ENCODE measurements at regions not wholly inside any gene's neighbourhood (a gene's known extent, or its start where the extent isn't known, plus 50 kb on each side); places are given as distances from the start of the nearest gene placed in this dataset.

DNA sequence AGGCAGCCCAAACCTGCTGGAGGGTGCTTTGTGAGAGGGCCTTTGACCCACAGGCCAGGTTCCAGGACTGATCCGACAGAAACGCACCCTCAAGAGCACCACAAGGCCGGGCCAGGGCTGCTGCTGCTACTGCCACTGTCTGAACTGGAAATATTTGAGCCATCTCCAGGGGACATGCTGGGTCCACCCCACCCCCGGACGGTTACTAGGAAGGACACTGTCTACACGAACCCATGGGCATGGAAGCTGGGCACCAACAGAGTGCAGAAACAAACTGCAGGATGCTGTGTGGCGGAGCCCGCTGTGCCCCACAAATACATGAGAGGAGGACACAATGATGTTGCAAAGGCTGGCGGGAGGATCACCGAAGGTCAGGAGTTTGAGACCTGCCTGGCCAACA, 283.7 kb downstream of the CTTN start:
- Mint-ChIP-seq H3K4me1 (peaks cover 0 to 1% of the 10 kb centered on the region in 2 donors), H3K4me3 (no peak overlapping the region), H3K27ac (no peak overlapping the region), H3K36me3 (no peaks in the 10 kb centered on the region), H3K9me3 (peaks cover 0 to 1% of the 10 kb centered on the region in 2 donors), H3K27me3 (peaks cover 5 to 10% of the 10 kb centered on the region in 2 donors)
- DNase-seq (no peak), ATAC-seq (replicated peaks) (no peak)

DNA sequence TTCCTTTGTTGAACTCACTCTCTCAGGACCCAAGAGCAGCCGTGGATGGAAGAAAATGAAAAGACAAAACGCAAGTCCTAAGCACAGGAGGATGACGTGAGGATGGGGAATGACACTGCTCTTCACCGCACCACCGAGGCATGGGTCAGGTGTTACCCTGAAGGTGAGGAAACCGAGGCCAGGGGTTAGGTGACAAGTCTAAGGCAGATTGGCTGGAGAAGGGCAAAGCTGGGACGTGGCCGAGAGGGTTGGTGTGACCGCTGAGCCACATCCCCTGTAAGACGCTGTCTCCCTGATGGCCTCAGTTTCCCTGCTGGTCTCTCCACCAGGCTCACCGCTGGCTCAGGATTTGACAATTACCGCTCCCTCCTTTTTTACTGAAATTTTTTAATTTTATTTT, 284.4 kb downstream of the CTTN start:
- Mint-ChIP-seq H3K27me3 (peaks cover 5 to 10% of the 10 kb centered on the region in 2 donors), H3K36me3 (no peaks in the 10 kb centered on the region), H3K4me3 (no peak overlapping the region), H3K27ac (no peak overlapping the region), H3K9me3 (peaks cover 0 to 1% of the 10 kb centered on the region in 2 donors), H3K4me1 (peaks cover 0 to 1% of the 10 kb centered on the region in 2 donors)
- ATAC-seq (replicated peaks) (no peak), DNase-seq (no peak)

DNA sequence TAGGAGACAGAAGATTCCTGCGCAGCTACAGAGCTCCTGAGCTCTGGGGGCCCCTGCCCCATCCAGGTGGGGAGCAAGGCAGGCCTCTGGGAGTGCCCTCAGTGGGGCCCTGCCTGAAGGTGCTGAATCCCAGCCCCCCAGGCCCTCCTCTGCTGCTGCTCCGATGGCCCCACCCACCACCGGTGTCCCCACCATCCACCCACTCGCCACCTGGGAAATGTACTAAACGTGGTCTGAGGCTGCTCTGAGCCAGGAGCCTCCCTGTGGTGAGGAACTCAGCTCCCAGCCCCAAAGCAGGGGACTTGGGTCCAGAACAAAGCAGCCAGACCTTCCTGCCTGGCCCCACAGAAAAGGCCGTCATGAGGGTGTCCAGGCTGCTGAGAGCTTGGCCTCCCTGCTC, 289.4 kb downstream of the CTTN start:
- DNase-seq (no peak), ATAC-seq (replicated peaks) (no peak)
- Mint-ChIP-seq H3K4me1 (no peaks in the 10 kb centered on the region), H3K9me3 (peaks cover 6 to 10% of the 10 kb centered on the region in 2 donors), H3K36me3 (peaks cover 0 to 3% of the 10 kb centered on the region in 2 donors), H3K27me3 (peaks cover 6 to 21% of the 10 kb centered on the region in 2 donors), H3K27ac (no peak overlapping the region), H3K4me3 (no peak overlapping the region)

DNA sequence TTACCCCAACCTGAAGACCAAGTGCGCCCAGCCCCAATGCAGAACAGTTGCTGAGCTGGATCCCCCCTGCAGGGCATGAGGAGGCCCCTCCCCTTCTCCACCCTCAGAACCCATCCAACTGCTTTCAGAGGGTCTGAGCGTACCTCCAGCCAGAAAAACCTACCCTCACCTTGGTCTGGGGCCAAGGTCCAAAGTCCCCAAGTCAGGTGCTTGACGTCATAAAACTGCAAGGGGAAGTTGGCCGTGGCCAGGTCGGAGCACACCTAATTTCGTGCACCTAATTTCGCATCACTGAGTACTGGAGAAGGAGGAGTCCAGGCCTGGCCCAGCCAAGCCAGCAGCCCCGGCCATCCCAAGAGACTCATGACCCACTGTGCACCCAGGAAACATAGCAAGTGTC, 289.8 kb downstream of the CTTN start:
- no peak for ATAC-seq (replicated peaks)

DNA sequence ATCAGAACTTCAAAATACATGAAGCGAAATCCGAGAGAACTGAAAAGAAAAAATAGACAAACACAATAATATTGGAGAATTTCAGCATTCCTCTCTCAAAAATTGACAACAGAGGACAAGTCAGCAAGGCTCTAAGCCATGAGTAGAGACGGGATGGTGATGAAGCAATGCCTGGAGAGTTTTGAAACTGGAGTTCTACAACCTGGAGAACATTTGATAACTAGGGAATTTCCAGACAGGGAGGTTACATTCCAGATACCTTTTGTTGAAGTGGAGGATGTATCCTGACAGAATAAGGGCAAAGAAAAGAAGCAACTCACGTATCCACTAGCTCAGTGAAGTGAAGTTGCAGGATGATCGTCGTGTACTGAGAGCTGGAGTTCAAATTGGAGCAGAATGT, 291.4 kb downstream of the CTTN start:
- no peak overlapping the region for H3K27ac Mint-ChIP-seq

More for the DNA sequence above, 289.8 kb downstream of the CTTN start:
- Mint-ChIP-seq H3K27ac (no peak overlapping the region), H3K9me3 (peaks cover 6 to 10% of the 10 kb centered on the region in 2 donors), H3K4me3 (no peak overlapping the region), H3K36me3 (peaks cover 0 to 3% of the 10 kb centered on the region in 2 donors), H3K27me3 (peaks cover 6 to 21% of the 10 kb centered on the region in 2 donors), H3K4me1 (no peaks in the 10 kb centered on the region)
- DNase-seq, result no peak

DNA sequence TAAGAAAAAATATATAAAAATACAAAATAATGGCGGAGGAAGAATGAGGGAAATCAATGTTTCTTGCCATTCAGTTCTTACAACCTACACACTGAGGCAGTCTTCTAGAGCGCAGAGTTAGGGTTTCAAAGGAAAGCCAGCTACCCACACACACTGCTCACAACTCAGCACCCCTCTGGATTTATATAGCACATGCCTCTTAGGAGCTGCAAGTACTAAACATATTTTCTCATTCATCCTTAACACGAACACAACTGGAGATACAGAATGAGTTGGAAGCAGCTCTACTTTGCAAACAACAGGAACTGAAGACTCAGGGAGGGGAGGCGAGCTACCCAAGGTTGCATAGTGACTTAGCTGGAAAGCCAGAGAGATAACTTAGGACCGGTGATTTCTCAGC, 293.8 kb downstream of the CTTN start:
- Mint-ChIP-seq H3K4me3 (no peak overlapping the region), H3K27ac (no peak overlapping the region), H3K4me1 (no peaks in the 10 kb centered on the region), H3K9me3 (peaks cover 7 to 10% of the 10 kb centered on the region in 2 donors), H3K27me3 (peaks cover 21 to 25% of the 10 kb centered on the region in 2 donors), H3K36me3 (peaks cover 0 to 3% of the 10 kb centered on the region in 2 donors)
- ATAC-seq (replicated peaks) (no peak), DNase-seq (no peak)

More for the DNA sequence above, 291.4 kb downstream of the CTTN start:
- H3K36me3 Mint-ChIP-seq, result peaks cover 0 to 3% of the 10 kb centered on the region in 2 donors
- H3K4me1 Mint-ChIP-seq, result no peaks in the 10 kb centered on the region
- no peak overlapping the region for H3K4me3 Mint-ChIP-seq
- peaks cover 19 to 25% of the 10 kb centered on the region in 2 donors for H3K27me3 Mint-ChIP-seq
- peaks cover 9 to 10% of the 10 kb centered on the region in 2 donors for H3K9me3 Mint-ChIP-seq
- ATAC-seq (replicated peaks) (no peak), DNase-seq (no peak)

DNA sequence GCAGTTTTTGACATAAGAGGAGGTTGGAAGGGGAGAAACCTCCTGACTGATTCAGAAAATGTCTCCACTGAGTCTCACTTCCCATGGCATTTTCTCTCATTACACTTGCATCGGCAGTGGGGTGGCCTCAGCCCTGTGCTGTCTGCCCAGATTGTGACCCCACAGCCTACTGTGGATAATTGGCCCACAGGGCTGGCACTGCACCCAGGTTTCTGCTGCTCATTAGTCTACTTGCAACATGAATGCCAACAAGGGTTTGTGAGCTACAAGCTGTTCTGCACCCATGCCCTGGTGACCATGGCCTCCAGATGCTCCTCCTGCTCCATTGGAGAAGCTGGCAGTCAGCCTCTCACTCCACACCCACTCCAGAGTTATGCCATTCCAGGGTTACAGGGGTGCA, 296.0 kb downstream of the CTTN start:
- Mint-ChIP-seq H3K27ac (no peak overlapping the region), H3K4me1 (no peaks in the 10 kb centered on the region), H3K27me3 (peaks cover 19 to 27% of the 10 kb centered on the region in 2 donors), H3K4me3 (no peak overlapping the region), H3K36me3 (peaks cover 0 to 3% of the 10 kb centered on the region in 2 donors), H3K9me3 (peaks cover 6 to 7% of the 10 kb centered on the region in 2 donors)
- DNase-seq (no peak), ATAC-seq (replicated peaks) (no peak)

DNA sequence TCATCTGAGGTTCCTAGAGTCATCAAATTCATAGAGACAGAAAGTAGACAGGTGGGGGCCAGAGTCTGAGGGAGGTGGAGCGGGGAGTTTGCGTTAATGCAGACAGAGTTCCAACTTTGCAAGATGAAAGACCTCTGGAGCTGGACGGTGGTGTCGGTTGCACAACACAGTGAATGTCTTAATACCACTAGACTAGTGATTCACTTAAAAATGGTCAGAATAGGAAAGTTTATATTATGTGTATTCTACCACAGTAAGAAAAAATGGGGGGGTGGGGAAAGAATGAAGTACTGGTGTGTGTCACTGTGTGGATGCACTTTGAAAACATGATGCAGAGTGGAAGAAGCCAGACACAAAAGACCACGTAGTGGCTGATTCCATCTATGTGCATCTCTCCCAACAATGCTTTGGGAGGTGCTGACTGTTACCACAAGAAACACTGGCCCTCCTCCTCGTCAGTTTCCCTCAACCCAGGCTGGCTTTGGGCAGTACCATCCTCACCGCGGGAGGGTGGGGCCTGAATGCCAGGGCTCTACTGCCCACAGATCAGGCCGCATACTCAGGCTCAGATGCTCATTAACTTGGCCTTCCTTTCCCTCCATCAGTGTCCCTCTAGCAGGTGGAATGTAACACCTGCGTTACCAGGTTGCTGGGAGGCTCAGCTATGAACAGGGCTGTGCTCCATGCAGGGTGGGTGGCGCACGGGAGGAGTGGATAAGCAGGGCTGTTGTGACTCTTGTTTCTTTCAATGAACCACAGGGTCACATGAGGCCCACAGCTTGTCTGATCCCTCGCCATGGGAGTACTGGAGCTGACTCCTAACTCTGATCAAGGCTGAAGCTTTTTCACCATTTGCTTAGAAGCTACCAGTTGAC, 297.0 kb downstream of the CTTN start:
- H3K27ac Mint-ChIP-seq, result no peak overlapping the region
- DNase-seq, result no peak
- H3K9me3 Mint-ChIP-seq, result peaks cover 0 to 2% of the 10 kb centered on the region in 2 donors
- no peak overlapping the region for H3K4me3 Mint-ChIP-seq
- ATAC-seq (replicated peaks), result no peak
- H3K27me3 Mint-ChIP-seq, result peaks cover 14 to 32% of the 10 kb centered on the region in 2 donors
- H3K36me3 Mint-ChIP-seq, result no peaks in the 10 kb centered on the region
- no peaks in the 10 kb centered on the region for H3K4me1 Mint-ChIP-seq

DNA sequence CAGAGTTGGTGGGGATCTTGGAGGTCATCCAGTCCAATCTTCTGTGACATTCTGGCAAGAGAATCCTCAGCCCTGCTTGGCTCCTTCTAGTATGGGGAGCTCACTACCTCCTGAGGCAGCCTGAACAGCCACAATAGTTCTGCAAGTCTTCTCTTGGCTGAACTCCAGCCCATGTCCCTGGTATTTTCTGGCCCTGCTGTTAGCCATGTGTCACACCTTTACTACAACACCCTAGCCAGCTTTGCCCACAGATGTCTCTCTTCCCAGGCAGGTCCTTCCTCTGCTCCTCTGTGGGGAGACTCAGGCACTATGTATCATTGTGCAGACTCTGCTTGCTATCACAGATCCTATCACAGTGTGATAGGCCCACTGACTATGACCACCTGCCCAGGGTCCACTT, 297.7 kb downstream of the CTTN start:
- H3K4me3 Mint-ChIP-seq, result no peak overlapping the region
- DNase-seq, result no peak
- peaks cover 12 to 28% of the 10 kb centered on the region in 2 donors for H3K27me3 Mint-ChIP-seq
- H3K36me3 Mint-ChIP-seq, result no peaks in the 10 kb centered on the region
- no peak overlapping the region for H3K27ac Mint-ChIP-seq
- H3K9me3 Mint-ChIP-seq, result peaks cover 0 to 2% of the 10 kb centered on the region in 2 donors
- H3K4me1 Mint-ChIP-seq, result no peaks in the 10 kb centered on the region
- ATAC-seq (replicated peaks), result no peak

DNA sequence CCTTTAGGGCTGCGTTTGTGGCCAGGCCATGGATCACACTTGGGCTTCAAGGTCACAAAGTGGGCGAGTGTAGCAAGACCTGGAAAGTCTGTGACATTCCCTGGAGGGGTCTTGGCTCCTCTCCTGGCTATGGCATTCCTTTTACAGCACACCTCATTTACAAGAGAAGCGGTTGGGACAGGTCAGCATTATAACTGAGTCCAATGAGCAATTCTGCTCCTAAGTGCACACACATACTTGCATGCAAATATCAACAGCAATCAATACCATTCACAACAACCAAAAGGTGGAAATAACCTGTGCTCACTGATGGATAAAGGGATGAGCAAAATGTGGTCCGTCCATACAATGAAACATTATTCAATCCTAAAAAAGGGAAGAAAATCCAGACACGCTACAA, 298.2 kb downstream of the CTTN start:
- no peak for DNase-seq
- Mint-ChIP-seq H3K4me1 (no peaks in the 10 kb centered on the region), H3K4me3 (no peak overlapping the region), H3K27ac (no peak overlapping the region), H3K9me3 (peaks cover 0 to 2% of the 10 kb centered on the region in 2 donors), H3K36me3 (no peaks in the 10 kb centered on the region), H3K27me3 (peaks cover 10 to 27% of the 10 kb centered on the region in 2 donors)
- ATAC-seq (replicated peaks), result no peak

DNA sequence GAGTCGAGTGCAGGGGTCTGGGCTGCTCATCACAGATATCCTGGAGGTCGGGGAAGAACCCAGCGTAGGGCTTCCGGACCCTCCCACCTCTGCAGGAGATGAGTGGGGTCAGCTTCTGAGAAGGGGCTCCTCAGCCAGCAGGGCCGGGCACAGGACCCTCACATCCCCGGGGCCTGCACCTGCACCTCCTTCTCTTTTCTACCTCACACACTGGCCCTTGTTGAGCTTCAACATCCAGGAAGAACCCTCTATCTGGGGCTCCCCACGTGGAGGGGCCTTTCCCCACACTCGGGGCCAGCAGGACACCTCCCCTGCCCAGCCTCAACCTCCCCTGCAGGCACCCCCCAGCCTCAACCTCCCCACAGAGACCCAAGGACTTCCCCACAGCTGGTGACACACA, 299.4 kb downstream of the CTTN start:
- Mint-ChIP-seq H3K4me3 (no peak overlapping the region), H3K4me1 (no peaks in the 10 kb centered on the region), H3K27ac (no peak overlapping the region), H3K27me3 (peaks cover 10 to 27% of the 10 kb centered on the region in 2 donors), H3K9me3 (peaks cover 0 to 2% of the 10 kb centered on the region in 2 donors), H3K36me3 (no peaks in the 10 kb centered on the region)
- ATAC-seq (replicated peaks) (no peak), DNase-seq (no peak)

DNA sequence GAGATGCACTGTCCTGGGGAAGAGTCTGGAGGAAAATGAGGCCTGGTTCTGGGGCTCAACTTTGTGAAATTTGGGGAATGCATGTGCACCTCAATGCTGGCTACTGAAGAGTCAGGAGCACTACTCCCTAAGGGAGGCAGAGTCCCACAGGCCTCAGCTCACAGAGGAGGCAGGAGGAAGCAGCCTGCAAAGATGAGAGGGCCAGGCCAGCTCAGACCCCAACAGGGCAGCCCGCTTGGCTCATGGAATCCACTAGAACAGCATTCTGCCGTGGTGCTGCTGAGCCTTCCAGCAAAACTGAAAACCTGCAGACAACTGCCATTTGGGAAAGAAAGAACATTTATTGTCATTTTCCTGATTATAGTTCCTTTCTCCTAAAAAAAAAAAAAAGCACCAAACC, 300.5 kb downstream of the CTTN start:
- H3K36me3 Mint-ChIP-seq, result no peaks in the 10 kb centered on the region
- H3K27ac Mint-ChIP-seq, result no peak overlapping the region
- DNase-seq (no peak), ATAC-seq (replicated peaks) (no peak)
- H3K27me3 Mint-ChIP-seq, result peaks cover 6 to 19% of the 10 kb centered on the region in 2 donors
- no peak overlapping the region for H3K4me3 Mint-ChIP-seq
- H3K4me1 Mint-ChIP-seq, result no peaks in the 10 kb centered on the region
- H3K9me3 Mint-ChIP-seq, result no peaks in the 10 kb centered on the region

DNA sequence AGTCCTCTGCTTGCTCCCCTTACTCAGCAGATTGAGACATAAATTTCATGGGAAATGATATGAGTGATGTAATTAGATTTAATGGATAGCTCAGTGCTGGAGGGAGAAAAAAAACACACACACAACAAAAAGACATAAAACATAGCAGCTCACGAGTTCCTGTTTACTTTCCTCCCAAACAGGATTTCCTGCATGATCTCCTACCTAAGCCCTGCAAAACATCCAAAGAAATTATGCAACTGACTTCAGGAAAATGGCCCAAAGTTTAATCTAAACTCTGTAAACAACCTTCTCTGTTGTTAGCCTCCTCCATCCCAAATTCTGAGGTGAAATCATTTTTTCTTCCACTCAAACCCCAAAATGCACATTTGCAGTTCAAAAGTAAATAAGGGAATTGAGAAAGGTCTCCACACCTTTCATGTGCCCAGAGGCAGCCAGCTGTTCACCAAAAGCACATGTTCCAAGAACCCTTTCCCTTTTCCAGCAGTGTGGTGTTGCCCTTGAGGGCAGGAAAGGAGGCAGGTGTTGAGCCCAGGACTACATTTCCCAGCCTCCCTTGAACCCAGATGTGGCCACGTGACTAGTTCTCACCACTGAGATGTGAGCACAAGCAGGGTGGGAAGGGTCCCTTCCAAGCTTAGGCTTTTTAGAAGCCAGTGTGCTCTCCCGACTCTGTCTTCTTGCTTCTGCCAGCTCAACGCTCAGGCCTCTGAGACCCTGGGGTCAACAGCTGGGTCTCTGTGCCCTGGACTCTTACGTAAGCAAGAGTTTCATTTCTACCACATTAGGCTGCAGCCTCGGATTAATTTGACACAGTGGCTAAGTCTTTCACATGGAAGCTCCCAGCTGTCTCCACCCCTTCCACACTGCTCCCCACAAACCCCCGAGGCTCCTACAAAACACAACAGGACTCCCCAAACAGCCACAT, 301.2 kb downstream of the CTTN start:
- Mint-ChIP-seq H3K9me3 (no peaks in the 10 kb centered on the region), H3K27ac (no peak overlapping the region), H3K36me3 (no peaks in the 10 kb centered on the region), H3K4me3 (no peak overlapping the region), H3K4me1 (no peaks in the 10 kb centered on the region), H3K27me3 (peaks cover 6 to 15% of the 10 kb centered on the region in 2 donors)
- DNase-seq (no peak), ATAC-seq (replicated peaks) (no peak)

DNA sequence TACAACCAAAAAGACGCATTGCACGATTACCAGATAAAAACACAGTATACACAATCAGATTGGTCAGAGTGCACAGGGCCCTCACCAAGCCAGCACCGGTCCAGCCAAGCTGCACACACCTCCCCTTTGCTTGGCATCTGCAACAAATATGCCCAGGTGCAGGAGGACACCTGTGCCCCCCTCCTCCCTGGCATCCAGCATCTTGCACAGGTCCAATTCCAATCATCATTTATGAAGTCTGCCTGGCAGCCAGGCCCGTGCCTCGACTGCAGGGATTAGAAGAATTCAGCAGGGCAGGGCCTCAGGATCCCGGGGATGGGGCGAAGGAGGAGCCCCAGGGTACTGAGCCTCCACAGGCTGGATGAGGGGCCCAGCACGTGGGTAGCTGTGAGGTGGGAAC, 302.1 kb downstream of the CTTN start:
- DNase-seq (no peak), ATAC-seq (replicated peaks) (no peak)
- Mint-ChIP-seq H3K4me3 (no peak overlapping the region), H3K27me3 (peaks cover 6 to 11% of the 10 kb centered on the region in 2 donors), H3K27ac (no peak overlapping the region), H3K4me1 (no peaks in the 10 kb centered on the region), H3K36me3 (no peaks in the 10 kb centered on the region), H3K9me3 (no peaks in the 10 kb centered on the region)

All from stimulated activated naive B cell treated with anti-CD40 and anti-IgM and Interleukin-4, amounts not matched to agents 10 μg/mL and 1 μg/mL and 100 μg/mL, for 72 hours (primary cell).